Smooth muscle cell (in vitro differentiated cells): ENCODE measurements at regions not wholly inside any gene's neighbourhood (a gene's known extent, or its start where the extent isn't known, plus 50 kb on each side); places are given as distances from the start of the nearest gene placed in this dataset.

Experiments
- DNase-seq: peaks from one replicate; lab custom pipeline; 2025; ENCODE audit not compliant: unreplicated experiment; lab: John Stamatoyannopoulos, UW
- H2AFZ ChIP-seq: fragments of 200-600 bp; sonication (generic); 2 replicates; pipeline ENCODE4 v1.6.0; 2016; ENCODE audit warnings: antibody characterized with exemption, low read depth, mild to moderate bottlenecking
- H3F3A ChIP-seq: fragments of 200-600 bp; sonication (generic); 2 replicates; pipeline ENCODE4 v1.6.0; 2017; ENCODE audit warnings: antibody characterized with exemption, low read depth
- H3K27ac ChIP-seq: fragments of 200-600 bp; sonication (generic); 2 replicates; pipeline ENCODE4 v1.5.1; 2016; ENCODE audit warnings: low read depth, mild to moderate bottlenecking
- H3K27me3 ChIP-seq: fragments of 200-600 bp; sonication (generic); 2 replicates; pipeline ENCODE4 v1.6.1; 2016; ENCODE audit warnings: low read depth, mild to moderate bottlenecking
- H3K36me3 ChIP-seq: fragments of 200-600 bp; sonication (generic); 2 replicates; pipeline ENCODE4 v1.5.1; 2016; ENCODE audit warnings: low read depth
- H3K4me1 ChIP-seq: fragments of 200-600 bp; sonication (generic); 2 replicates; pipeline ENCODE4 v1.5.1; 2016; ENCODE audit warnings: low read depth
- H3K4me2 ChIP-seq: fragments of 200-600 bp; sonication (generic); 2 replicates; pipeline ENCODE4 v1.6.0; 2016; ENCODE audit warnings: mild to moderate bottlenecking
- H3K4me3 ChIP-seq: fragments of 200-600 bp; sonication (generic); 2 replicates; pipeline ENCODE4 v1.5.1; 2016; ENCODE audit warnings: mild to moderate bottlenecking
- H3K79me2 ChIP-seq: fragments of 200-600 bp; sonication (generic); 2 replicates; pipeline ENCODE4 v1.6.0; 2016; ENCODE audit warnings: low read depth, mild to moderate bottlenecking
- H3K9ac ChIP-seq: fragments of 200-600 bp; sonication (generic); 2 replicates; pipeline ENCODE4 v1.6.0; 2016; ENCODE audit warnings: low read depth
- H3K9me3 ChIP-seq: fragments of 200-600 bp; sonication (generic); replicated peaks from 2 replicates; pipeline ENCODE4 v1.5.1; 2016; ENCODE audit warnings: low read depth
- H4K20me1 ChIP-seq: fragments of 200-600 bp; sonication (generic); 2 replicates; pipeline ENCODE4 v1.6.0; 2016; ENCODE audit warnings: low read depth
- WGBS: methylation state at CpG from one replicate; pipeline ENCODE4 v1.1.7; 2016; ENCODE audit warnings: low lambda C conversion rate; 5-methylcytosine and 5-hydroxymethylcytosine counted together
- TF ChIP-seq, protein P1 (sequence below): fragments of 200-600 bp; sonication (generic); IDR thresholded peaks from 2 replicates; pipeline ENCODE4 v1.5.1; 2017; ENCODE audit warnings: borderline replicate concordance, mild to moderate bottlenecking, antibody characterized with exemption; ENCODE audit not compliant: insufficient read depth, poor library complexity, severe bottlenecking

DNA sequence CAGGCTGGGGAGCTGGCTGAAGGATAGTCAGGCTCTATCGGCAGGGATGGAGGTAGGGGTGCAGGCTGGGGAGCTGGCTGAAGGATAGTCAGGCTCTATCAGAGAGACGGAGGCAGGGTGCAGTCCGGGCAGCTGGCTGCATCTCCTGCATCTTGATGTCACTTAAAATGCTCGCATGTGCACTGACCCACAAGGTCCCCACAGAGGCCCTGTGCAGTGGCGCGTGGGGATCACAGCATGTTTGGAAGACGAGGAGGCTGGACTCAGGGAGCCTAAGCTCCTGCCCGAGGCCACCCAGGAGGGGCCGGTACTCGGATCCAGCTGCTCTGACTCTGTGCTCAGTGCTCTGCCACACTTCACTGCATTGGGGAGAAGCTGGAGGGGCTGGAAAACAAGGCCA, 189.0 kb upstream of the HDAC4 start:
- H3F3A ChIP-seq, result no peaks in the 10 kb centered on the region

DNA sequence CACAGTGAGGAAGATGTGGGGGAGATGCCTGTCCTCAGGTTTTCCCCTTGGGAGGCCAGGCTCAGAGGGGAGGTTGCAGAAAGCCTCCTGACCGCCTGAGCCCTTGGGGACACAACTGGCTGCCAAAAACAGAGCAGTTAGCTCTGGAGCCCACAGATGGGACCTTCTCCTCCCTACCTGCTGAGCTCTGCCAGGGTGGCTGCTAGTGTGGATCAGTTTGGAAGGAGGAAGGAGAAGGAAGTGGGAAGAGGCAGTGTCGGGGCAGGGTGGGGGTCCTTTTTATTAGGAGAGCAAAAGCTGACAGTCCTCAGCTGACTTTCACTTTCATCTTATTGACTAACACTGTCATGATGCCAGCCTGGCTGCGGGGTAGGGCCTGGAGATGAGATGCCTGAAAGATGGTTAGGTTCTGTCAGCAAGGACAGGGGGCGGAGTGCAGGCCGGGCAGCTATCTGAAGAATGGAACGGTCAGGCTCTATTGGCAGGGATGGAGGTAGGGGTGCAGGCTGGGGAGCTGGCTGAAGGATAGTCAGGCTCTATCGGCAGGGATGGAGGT, 188.5 kb upstream of the HDAC4 start:
- Histone ChIP-seq H3K27me3 (no peaks in the 10 kb centered on the region), H3K9ac (no peak overlapping the region), H2AFZ (no peak overlapping the region), H3F3A (no peaks in the 10 kb centered on the region), H3K4me3 (no peak overlapping the region), H4K20me1 (no peaks in the 10 kb centered on the region), H3K27ac (no peak overlapping the region), H3K4me1 (no peaks in the 10 kb centered on the region), H3K9me3 (no peaks in the 10 kb centered on the region), H3K36me3 (no peaks in the 10 kb centered on the region), H3K79me2 (no peaks in the 10 kb centered on the region), H3K4me2 (no peak overlapping the region)
- no peak for DNase-seq
- WGBS, result 90% methylated on average over 7 of the region's 7 CpGs
- TF ChIP-seq, protein P1, sequence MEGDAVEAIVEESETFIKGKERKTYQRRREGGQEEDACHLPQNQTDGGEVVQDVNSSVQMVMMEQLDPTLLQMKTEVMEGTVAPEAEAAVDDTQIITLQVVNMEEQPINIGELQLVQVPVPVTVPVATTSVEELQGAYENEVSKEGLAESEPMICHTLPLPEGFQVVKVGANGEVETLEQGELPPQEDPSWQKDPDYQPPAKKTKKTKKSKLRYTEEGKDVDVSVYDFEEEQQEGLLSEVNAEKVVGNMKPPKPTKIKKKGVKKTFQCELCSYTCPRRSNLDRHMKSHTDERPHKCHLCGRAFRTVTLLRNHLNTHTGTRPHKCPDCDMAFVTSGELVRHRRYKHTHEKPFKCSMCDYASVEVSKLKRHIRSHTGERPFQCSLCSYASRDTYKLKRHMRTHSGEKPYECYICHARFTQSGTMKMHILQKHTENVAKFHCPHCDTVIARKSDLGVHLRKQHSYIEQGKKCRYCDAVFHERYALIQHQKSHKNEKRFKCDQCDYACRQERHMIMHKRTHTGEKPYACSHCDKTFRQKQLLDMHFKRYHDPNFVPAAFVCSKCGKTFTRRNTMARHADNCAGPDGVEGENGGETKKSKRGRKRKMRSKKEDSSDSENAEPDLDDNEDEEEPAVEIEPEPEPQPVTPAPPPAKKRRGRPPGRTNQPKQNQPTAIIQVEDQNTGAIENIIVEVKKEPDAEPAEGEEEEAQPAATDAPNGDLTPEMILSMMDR, result no peak

More for the DNA sequence above, 189.0 kb upstream of the HDAC4 start:
- no peak overlapping the region for H3K4me3 ChIP-seq
- no peak overlapping the region for H3K4me2 ChIP-seq
- TF ChIP-seq, protein P1, result no peak
- H3K27ac ChIP-seq, result no peak overlapping the region
- no peaks in the 10 kb centered on the region for H3K79me2 ChIP-seq
- H3K9me3 ChIP-seq, result no peaks in the 10 kb centered on the region
- no peaks in the 10 kb centered on the region for H4K20me1 ChIP-seq
- no peak overlapping the region for H2AFZ ChIP-seq
- WGBS, result 96% methylated on average over 10 of the region's 10 CpGs
- H3K9ac ChIP-seq, result no peak overlapping the region
- no peaks in the 10 kb centered on the region for H3K4me1 ChIP-seq
- H3K36me3 ChIP-seq, result no peaks in the 10 kb centered on the region
- H3K27me3 ChIP-seq, result no peaks in the 10 kb centered on the region
- DNase-seq, result no peak

DNA sequence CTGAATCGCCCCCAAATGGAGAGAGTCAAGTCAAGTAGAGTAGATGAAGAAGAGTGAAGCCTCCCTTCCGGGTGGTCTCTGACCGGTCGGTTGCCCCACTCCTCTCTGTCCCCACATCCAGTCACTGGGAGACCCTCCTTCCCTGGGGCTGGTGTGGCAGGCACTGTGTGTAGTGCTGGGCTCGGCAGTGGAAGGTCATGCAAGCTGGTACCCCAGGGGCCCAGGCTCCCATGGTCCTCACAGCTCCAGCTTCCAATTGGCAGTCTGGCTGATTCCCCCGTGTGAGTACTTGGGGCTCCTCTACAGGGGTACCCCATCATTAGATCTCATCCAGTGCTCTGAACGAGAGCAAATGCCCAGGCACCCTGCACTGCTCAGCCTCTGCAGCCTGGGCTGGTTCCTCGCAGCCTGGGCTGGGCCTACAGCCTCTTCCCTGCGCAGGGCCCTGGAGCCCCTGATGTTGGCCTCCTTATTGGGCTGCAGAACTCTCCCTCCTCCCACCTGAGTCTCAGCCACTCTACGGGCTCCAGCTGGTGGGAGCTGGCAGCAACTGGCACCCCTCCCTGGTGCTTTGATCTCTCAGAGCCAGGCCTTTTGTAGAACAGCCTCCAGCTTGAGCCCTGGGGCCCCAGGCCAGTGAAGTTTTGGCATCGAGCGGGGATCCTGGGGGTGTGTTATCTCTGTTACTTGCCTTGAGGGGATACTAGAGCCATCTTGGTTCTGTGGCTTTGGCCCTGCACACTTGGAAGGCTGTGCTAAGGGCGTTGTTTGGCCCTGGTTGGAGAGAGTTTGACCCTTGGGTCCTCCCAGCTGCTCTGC, 187.8 kb upstream of the HDAC4 start:
- DNase-seq, result no peak

More for the DNA sequence above, 187.8 kb upstream of the HDAC4 start:
- H3K4me2 ChIP-seq, result no peak overlapping the region
- H3K27ac ChIP-seq, result no peak overlapping the region
- no peaks in the 10 kb centered on the region for H3K27me3 ChIP-seq
- H3K9ac ChIP-seq, result no peak overlapping the region
- no peaks in the 10 kb centered on the region for H3K4me1 ChIP-seq
- no peaks in the 10 kb centered on the region for H3F3A ChIP-seq
- no peaks in the 10 kb centered on the region for H3K36me3 ChIP-seq
- WGBS, result 91% methylated on average over 13 of the region's 13 CpGs
- H3K4me3 ChIP-seq, result no peak overlapping the region
- H4K20me1 ChIP-seq, result no peaks in the 10 kb centered on the region
- TF ChIP-seq, protein P1, result no peak
- H3K79me2 ChIP-seq, result no peaks in the 10 kb centered on the region
- no peak overlapping the region for H2AFZ ChIP-seq
- no peaks in the 10 kb centered on the region for H3K9me3 ChIP-seq
